HepG2 (cell line): ENCODE measurements at regions not wholly inside any gene's neighbourhood (a gene's known extent, or its start where the extent isn't known, plus 50 kb on each side); places are given as distances from the start of the nearest gene placed in this dataset.

ENCODE experiments used
- CREBL2 ChIP-seq: sonication (generic); formaldehyde crosslinking; IDR thresholded peaks from 2 replicates; pipeline ENCODE4 v1.8.1; 2023; ENCODE audit warnings: missing genetic modification reagents, mild to moderate bottlenecking, borderline replicate concordance
- E2F1 ChIP-seq: sonication (generic); formaldehyde crosslinking; IDR thresholded peaks from 2 replicates; pipeline ENCODE4 v1.5.0; 2020; ENCODE audit warnings: missing genetic modification reagents
- FOXP1 ChIP-seq, 2 experiments: fragments of 450-650 bp in 1 of 2; IDR thresholded peaks; 2 replicates each; pipeline ENCODE4 v1.6.1; 2017 to 2018; ENCODE audit warnings: antibody characterized with exemption in 1 of 2
- MBNL3 ChIP-seq: fragments of 250-450 bp; sonication (Bioruptor Pico); conservative IDR thresholded peaks from 2 replicates; pipeline ENCODE4 v1.8.0; 2022; ENCODE audit warnings: mild to moderate bottlenecking, inconsistent platforms
- MED8 ChIP-seq: sonication (generic); formaldehyde crosslinking; IDR thresholded peaks from 2 replicates; pipeline ENCODE4 v1.8.1; 2023; ENCODE audit warnings: mild to moderate bottlenecking, missing genetic modification reagents; ENCODE audit not compliant: insufficient replicate concordance
- MLX ChIP-seq: IDR thresholded peaks from 2 replicates; pipeline ENCODE4 v1.6.1; 2016
- MXD3 ChIP-seq: IDR thresholded peaks from 2 replicates; pipeline ENCODE4 v1.6.1; 2016; ENCODE audit warnings: mild to moderate bottlenecking, missing biosample characterization, missing genetic modification reagents
- PBX2 ChIP-seq: IDR thresholded peaks from 2 replicates; pipeline ENCODE4 v1.6.1; 2016; ENCODE audit warnings: control low read depth
- PHF5A ChIP-seq: IDR thresholded peaks from one replicate; pipeline ENCODE4 v1.6.1; 2018; ENCODE audit warnings: low read depth, missing genetic modification reagents; ENCODE audit not compliant: unreplicated experiment
- PLSCR1 ChIP-seq: sonication (generic); formaldehyde crosslinking; IDR thresholded peaks from 2 replicates; pipeline ENCODE4 v1.5.0; 2020; ENCODE audit warnings: missing genetic modification reagents, mild to moderate bottlenecking, borderline replicate concordance
- REXO4 ChIP-seq: sonication (generic); formaldehyde crosslinking; IDR thresholded peaks from 2 replicates; pipeline ENCODE4 v1.8.0; 2022; ENCODE audit warnings: missing genetic modification reagents, mild to moderate bottlenecking, borderline replicate concordance
- TCF12 ChIP-seq, 2 experiments: fragments of 450-650 bp in 1 of 2; sonication (generic) in 1 of 2; formaldehyde crosslinking in 1 of 2; IDR thresholded peaks; 2 replicates each; pipeline versions ENCODE4 v1.6.1 to v1.8.0; 2017 to 2022; ENCODE audit warnings: antibody characterized with exemption in 1 of 2, mild to moderate bottlenecking in 1 of 2, missing genetic modification reagents in 1 of 2, moderate library complexity in 1 of 2
- TFDP2 ChIP-seq: sonication (generic); formaldehyde crosslinking; IDR thresholded peaks from 2 replicates; pipeline ENCODE4 v1.4.0; 2020; ENCODE audit warnings: missing genetic modification reagents
- XRCC5 ChIP-seq: fragments of 200-400 bp; formaldehyde crosslinking; optimal IDR thresholded peaks from 2 replicates; pipeline ENCODE3; 2017; ENCODE audit warnings: mild to moderate bottlenecking, low read length
- ZBTB20 ChIP-seq: sonication (generic); formaldehyde crosslinking; IDR thresholded peaks from 2 replicates; pipeline ENCODE4 v1.8.1; 2023; ENCODE audit warnings: missing genetic modification reagents, low read depth, mild to moderate bottlenecking, borderline replicate concordance
- ZBTB38 ChIP-seq: sonication (generic); formaldehyde crosslinking; IDR thresholded peaks from 2 replicates; pipeline ENCODE4 v1.5.1; 2020; ENCODE audit warnings: mild to moderate bottlenecking, missing genetic modification reagents
- ZNF180 ChIP-seq: sonication (generic); formaldehyde crosslinking; IDR thresholded peaks from 2 replicates; pipeline ENCODE4 v1.4.0; 2020; ENCODE audit warnings: low read depth, missing genetic modification reagents, borderline replicate concordance
- ZNF24 ChIP-seq: fragments of 450-650 bp; IDR thresholded peaks from 2 replicates; pipeline ENCODE4 v1.6.1; 2017; ENCODE audit warnings: antibody characterized with exemption, mild to moderate bottlenecking
- ZNF510 ChIP-seq: sonication (generic); formaldehyde crosslinking; IDR thresholded peaks from 2 replicates; pipeline ENCODE4 v1.4.0; 2020; ENCODE audit warnings: low read depth, mild to moderate bottlenecking, missing genetic modification reagents
- ZNF670 ChIP-seq: sonication (generic); formaldehyde crosslinking; IDR thresholded peaks from 2 replicates; pipeline ENCODE4 v1.8.0; 2022; ENCODE audit warnings: mild to moderate bottlenecking, missing genetic modification reagents, borderline replicate concordance
- ZNF746 ChIP-seq: sonication (generic); formaldehyde crosslinking; IDR thresholded peaks from 2 replicates; pipeline ENCODE4 v1.8.0; 2022; ENCODE audit warnings: mild to moderate bottlenecking, missing genetic modification reagents

GRCh38 chr1:213759359-213760181, 228.2 kb upstream of the PROX1 start (continued):
- TF ChIP-seq PBX2 (CRISPR knock-in tag) = no peak
- no peak for TF ChIP-seq ZNF510 (CRISPR knock-in tag)
- TF ChIP-seq E2F1 (CRISPR knock-in tag) = peak; percentile 54; the same call in 1 of the 2 replicates
- TF ChIP-seq ZNF670 (CRISPR knock-in tag) = no peak
- peak; percentile 15; the same call in 1 of the 2 replicates for TF ChIP-seq ZBTB38
- no peak for TF ChIP-seq CREBL2 (CRISPR knock-in tag)
- TF ChIP-seq XRCC5 = peak; percentile 47
- no peak for TF ChIP-seq ZNF180 (CRISPR knock-in tag)
- no peak for TF ChIP-seq TCF12 (IDR thresholded peaks at IDR 0.05)
- no peak for TF ChIP-seq TCF12 (CRISPR knock-in tag; IDR thresholded peaks at IDR 0.05)
- TF ChIP-seq PHF5A (CRISPR knock-in tag) = no peak
- no peak for TF ChIP-seq FOXP1 (IDR thresholded peaks at IDR 0.05)
- peak; percentile 88 for TF ChIP-seq FOXP1 (CRISPR knock-in tag; IDR thresholded peaks at IDR 0.05)
- TF ChIP-seq MXD3 (CRISPR knock-in tag) = no peak
- peak; percentile 54; the same call in 1 of the 2 replicates for TF ChIP-seq ZBTB20 (CRISPR knock-in tag)
- peak; percentile 80; the same call in 1 of the 2 replicates for TF ChIP-seq ZNF746 (CRISPR knock-in tag)
- no peak for TF ChIP-seq REXO4 (CRISPR knock-in tag)
- peak; percentile 74 for TF ChIP-seq MLX (CRISPR knock-in tag)
- no peak for TF ChIP-seq MBNL3 (CRISPR knock-in tag)
- no peak for TF ChIP-seq ZNF24
- peak; percentile 52 for TF ChIP-seq MED8
- peak; percentile 85 for TF ChIP-seq TFDP2 (CRISPR knock-in tag)
- no peak; the same call in 1 of the 2 replicates for TF ChIP-seq PLSCR1 (CRISPR knock-in tag)
